GM18511 (cell line): ENCODE measurements at regions not wholly inside any gene's neighbourhood (a gene's known extent, or its start where the extent isn't known, plus 50 kb on each side); places are given as distances from the start of the nearest gene placed in this dataset.
A peak's percentile ranks its signal among the peaks of the same experiment; 100 is the strongest.

Experiments
- ATAC-seq: cut with Tn5 transposase; IDR thresholded peaks from one replicate; pipeline ENCODE4 v1.9.1; 2021; ENCODE audit warnings: mild to moderate bottlenecking, moderate library complexity; ENCODE audit not compliant: unreplicated experiment

- ATAC-seq = no peak
These were observed 111.3 kb upstream of the EDNRB start for GRCh38 chr13:78029901-78030300.

- ATAC-seq = no peak
These were observed 110.3 kb upstream of the EDNRB start for GRCh38 chr13:78028960-78029359.

DNA sequence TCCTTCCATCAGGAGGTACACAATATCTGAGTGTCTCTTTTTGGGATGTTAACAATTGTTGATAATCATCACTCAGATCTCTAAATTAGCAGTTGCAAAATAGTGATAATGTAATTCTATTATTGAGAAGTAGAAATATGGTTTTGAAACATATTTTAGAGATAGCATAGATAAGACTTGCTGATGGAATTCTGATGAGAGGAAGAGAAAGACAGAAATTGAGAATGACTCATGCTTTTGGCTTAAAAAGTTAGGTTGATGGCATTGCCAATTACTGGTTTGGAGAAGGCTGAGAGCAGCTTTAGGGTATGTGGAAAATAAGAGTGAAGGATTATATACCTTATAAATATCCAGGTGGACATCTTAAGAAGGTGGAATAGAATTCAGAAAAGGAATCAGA lies 106.4 kb upstream of the EDNRB start:
- no peak for ATAC-seq

DNA sequence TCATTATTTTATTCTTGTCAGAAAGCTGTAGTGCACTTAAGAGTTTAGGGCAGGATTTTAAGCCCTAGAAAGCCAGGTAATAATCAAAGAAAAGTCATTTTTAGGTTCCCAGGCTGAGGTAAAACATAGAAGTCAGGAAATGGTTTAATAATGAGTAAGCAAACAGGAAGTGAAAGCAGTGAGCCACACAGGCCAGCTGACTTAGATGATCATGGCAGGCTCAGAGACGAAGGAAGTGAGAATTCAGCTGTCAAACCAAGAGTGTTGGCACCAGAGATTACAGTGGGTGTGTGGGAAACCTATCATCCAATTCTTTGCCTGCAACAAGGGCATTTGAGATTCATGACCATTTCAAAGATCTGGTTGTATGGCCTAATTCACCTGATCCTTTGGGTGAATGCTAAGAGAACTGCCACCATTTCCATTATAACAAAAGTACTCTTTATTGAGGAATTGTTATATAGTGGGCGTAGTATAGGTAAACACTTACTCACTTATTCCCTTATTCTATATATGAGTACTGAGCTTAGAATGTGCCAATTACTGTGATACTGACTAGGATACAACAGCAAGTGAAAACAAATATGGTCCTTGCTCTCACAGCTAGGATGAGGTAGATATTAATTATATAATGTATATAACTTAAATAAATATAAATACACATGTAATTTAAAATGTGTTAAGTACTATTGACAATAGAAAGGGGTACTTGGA lies 103.7 kb upstream of the EDNRB start:
- ATAC-seq = peak; percentile 100

DNA sequence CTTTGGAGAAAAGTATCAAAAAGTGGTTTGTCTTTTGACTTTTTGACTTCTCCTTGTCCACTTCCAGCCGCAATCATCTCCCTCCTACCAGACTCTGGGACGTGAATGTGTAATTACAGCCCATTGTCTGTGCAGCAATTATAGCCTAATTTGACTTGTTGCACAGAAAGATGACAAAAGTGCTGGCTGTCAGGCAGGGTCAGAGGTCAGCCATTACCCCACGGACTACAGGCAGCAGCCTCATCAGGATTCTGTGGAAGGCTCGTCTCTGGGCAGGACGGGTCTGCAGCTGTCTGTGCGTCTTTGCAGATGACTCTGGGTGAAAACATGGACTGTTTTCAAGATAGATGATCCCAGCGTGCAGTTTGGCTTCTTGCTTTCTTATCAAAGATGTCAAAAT lies 102.2 kb upstream of the EDNRB start:
- no peak for ATAC-seq

DNA sequence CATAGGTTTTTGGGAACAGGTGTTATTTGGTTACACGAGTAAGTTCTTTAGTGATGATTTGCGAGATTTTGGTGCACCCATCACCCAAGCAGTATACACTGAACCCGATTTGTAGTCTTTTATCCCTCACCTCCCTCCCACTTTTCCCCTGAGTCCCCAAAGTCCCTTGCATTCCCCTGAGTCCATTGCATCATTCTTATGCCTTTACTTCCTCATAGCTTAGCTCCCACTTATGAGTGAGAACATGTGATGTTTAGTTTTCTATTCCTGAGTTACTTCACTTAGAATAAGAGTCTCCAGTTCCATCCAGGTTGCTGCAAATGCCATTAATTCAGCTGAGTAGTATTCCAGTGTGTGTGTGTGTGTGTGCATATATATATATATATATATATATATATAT lies 97.2 kb upstream of the EDNRB start:
- ATAC-seq = no peak

DNA sequence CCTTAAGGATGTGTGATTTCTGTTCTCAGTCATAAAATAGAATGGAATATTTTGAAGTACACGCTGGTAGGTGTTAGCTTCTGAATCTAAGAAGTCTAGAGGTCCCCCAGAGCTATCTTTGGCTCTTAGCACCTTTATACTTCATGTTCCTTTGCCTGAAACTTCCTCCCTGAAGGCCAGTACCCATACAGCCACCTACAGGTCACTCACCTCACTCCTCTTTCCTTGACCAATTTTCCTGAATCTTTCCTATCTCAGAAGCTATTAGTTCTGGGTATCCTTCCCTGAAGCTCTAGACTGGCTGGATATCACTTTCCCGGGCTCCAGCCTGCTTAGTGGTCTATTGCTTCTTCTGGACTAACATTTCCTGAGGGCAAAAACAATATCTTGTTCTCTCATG lies 93.4 kb upstream of the EDNRB start:
- no peak for ATAC-seq

DNA sequence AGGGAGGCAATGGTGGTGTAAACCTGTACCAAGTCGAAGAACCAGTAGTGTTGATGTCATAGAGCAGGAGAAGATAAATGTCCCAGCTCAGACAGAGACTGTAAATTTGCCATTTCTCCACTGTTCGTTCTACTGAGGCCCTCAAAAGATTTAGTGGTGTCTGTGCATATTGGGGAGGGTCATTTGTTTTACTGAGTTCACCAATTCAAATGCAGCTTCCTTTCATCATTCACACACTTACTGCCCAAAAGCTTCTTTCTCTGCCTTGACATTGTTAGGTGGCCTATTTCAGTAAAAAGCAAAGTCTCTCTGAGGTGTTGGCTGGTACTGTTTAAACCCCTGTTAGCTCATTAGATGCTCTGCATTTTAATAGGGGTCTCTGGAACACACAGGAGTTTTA lies 86.2 kb upstream of the EDNRB start:
- ATAC-seq = no peak

GRCh38 chr13:77999746-78000145 lies 81.1 kb upstream of the EDNRB start:
- no peak for ATAC-seq

DNA sequence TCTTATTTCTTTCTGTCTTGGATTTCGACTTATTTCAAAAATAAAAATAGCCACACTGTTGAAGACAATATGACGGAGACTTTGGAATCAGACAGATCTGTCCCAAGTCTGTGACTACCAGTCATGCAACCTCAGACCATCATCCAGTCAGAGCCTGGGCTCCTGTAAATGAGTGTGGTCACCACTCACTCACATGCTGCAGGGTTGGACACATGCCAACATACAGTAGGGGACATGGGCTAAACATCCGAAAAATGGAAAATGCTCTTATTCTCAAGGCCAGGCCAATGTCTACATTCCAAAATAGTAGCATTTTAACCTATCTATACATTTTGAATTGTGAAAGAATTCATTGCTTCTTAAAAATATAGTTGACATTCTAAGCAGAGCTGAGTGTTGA lies 75.5 kb upstream of the EDNRB start:
- ATAC-seq = no peak

DNA sequence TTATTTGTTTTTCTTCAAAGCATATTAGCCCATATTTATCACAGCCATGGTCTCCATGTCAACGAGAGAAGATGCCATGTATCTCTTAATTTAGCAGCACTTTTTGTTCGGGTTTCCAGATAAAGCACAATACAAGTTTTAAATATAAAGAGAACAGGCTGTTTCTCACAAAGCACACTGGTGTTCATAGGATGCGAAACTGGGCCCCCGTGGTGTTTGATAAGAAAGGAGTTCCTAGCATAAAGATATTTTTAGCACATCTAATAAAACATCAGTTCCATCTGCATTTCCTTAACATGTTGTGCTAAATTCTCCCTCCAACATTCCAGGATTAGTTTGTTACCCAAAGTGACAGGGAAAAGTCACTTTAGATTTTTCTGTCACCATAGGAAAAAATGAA lies 72.4 kb upstream of the EDNRB start:
- no peak for ATAC-seq

- ATAC-seq = no peak
These were observed 70.7 kb upstream of the EDNRB start for GRCh38 chr13:77989281-77989680.

- ATAC-seq = no peak
These were observed 69.7 kb upstream of the EDNRB start for GRCh38 chr13:77988355-77988754.

DNA sequence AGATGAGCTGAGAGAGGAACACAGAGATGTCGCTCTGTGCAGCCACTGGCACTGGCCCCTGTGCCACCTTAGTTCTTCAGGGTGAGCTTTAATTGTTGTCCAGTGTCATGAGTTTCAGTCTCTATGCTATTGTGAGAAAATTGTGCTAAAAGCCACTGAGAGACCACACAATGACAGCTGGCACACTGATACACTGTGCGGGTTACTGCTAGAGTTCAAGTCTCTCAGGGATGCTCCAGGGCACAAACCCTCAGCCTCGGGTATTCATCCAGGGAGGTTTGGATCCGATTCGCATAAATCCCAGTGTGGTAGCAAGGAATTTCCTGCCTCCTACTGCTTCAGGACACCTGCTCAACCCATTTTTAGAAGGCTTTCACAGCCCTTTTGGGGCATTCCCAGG lies 68.1 kb upstream of the EDNRB start:
- ATAC-seq = no peak

- ATAC-seq = no peak
These were observed 67.4 kb upstream of the EDNRB start for GRCh38 chr13:77985866-77986636.

GRCh38 chr13:77981281-77981881 lies 62.8 kb upstream of the EDNRB start:
- ATAC-seq = no peak

- no peak for ATAC-seq
These were observed 62.0 kb upstream of the EDNRB start for GRCh38 chr13:77980592-77980991.

- no peak for ATAC-seq
These were observed 61.2 kb upstream of the EDNRB start for GRCh38 chr13:77979721-77980385.

GRCh38 chr13:77975358-77976042 lies 56.9 kb upstream of the EDNRB start:
- ATAC-seq = no peak

DNA sequence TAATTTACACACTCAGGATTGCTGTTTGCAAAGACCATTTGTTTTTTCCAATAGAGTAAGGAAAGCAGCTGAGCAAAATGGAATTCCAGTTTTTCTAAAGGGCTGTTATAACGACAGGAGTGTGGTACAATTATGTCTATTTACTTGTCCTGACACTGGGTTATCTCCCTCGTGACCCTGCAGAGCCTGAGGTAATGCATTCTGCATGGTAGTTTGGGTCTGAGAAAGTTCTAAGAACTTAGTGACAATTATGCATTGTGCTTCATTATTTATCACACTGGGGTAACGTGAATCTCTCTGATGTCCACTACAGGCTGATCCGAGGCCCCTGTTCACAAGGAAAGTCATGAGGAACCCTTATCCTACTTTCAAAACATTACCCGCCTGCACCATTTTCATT lies 50.7 kb upstream of the EDNRB start:
- ATAC-seq = no peak
